HepG2 (cell line): ENCODE measurements at regions not wholly inside any gene's neighbourhood (a gene's known extent, or its start where the extent isn't known, plus 50 kb on each side); places are given as distances from the start of the nearest gene placed in this dataset.

Experiments
- CAMTA2 ChIP-seq: sonication (generic); formaldehyde crosslinking; IDR thresholded peaks from 2 replicates; pipeline ENCODE4 v1.4.0; 2020; ENCODE audit warnings: mild to moderate bottlenecking, missing genetic modification reagents, borderline replicate concordance
- EEA1 ChIP-seq: sonication (generic); formaldehyde crosslinking; IDR thresholded peaks from 2 replicates; pipeline ENCODE4 v1.5.1; 2020; ENCODE audit warnings: mild to moderate bottlenecking, missing genetic modification reagents, borderline replicate concordance
- ELF4 ChIP-seq: sonication (generic); formaldehyde crosslinking; IDR thresholded peaks from 2 replicates; pipeline ENCODE4 v1.5.0; 2020; ENCODE audit warnings: missing genetic modification reagents, mild to moderate bottlenecking, moderate library complexity, borderline replicate concordance
- FOXA3 ChIP-seq: IDR thresholded peaks from 2 replicates; pipeline ENCODE4 v1.6.1; 2016; ENCODE audit warnings: missing genetic modification reagents, missing compliant biosample characterization
- KLF13 ChIP-seq: sonication (generic); formaldehyde crosslinking; IDR thresholded peaks from 2 replicates; pipeline ENCODE4 v1.4.0; 2020; ENCODE audit warnings: mild to moderate bottlenecking, missing genetic modification reagents
- NFATC3 ChIP-seq: sonication (generic); formaldehyde crosslinking; IDR thresholded peaks from 2 replicates; pipeline ENCODE4 v1.5.1; 2020; ENCODE audit warnings: mild to moderate bottlenecking, missing genetic modification reagents
- NFIC ChIP-seq: IDR thresholded peaks from 2 replicates; pipeline ENCODE4 v1.6.1; 2012; ENCODE audit warnings: mild to moderate bottlenecking, low read length, inconsistent platforms
- SMARCC2 ChIP-seq: fragments of 450-650 bp; IDR thresholded peaks from 2 replicates; pipeline ENCODE4 v1.6.1; 2017; ENCODE audit warnings: antibody characterized with exemption, mild to moderate bottlenecking
- TBP ChIP-seq: sonication (generic); formaldehyde crosslinking; IDR thresholded peaks from 2 replicates; pipeline ENCODE4 v1.5.0; 2020; ENCODE audit warnings: missing genetic modification reagents
- ZBTB20 ChIP-seq: sonication (generic); formaldehyde crosslinking; IDR thresholded peaks from 2 replicates; pipeline ENCODE4 v1.8.1; 2023; ENCODE audit warnings: missing genetic modification reagents, low read depth, mild to moderate bottlenecking, borderline replicate concordance
- ZMAT5 ChIP-seq: sonication (generic); formaldehyde crosslinking; IDR thresholded peaks from 2 replicates; pipeline ENCODE4 v1.5.0; 2020; ENCODE audit warnings: mild to moderate bottlenecking, low read depth, missing genetic modification reagents, borderline replicate concordance
- ZMYM4 ChIP-seq: sonication (generic); formaldehyde crosslinking; IDR thresholded peaks from 2 replicates; pipeline ENCODE4 v1.8.1; 2023; ENCODE audit warnings: mild to moderate bottlenecking, missing genetic modification reagents
- ZNF496 ChIP-seq: sonication (generic); formaldehyde crosslinking; IDR thresholded peaks from 2 replicates; pipeline ENCODE4 v1.8.1; 2023; ENCODE audit warnings: mild to moderate bottlenecking, moderate library complexity, missing genetic modification reagents; ENCODE audit not compliant: insufficient replicate concordance
- ZNF501 ChIP-seq: sonication (generic); formaldehyde crosslinking; IDR thresholded peaks from 2 replicates; pipeline ENCODE4 v1.5.1; 2020; ENCODE audit warnings: mild to moderate bottlenecking, moderate library complexity, missing genetic modification reagents
- ZNF878 ChIP-seq: sonication (generic); formaldehyde crosslinking; IDR thresholded peaks from 2 replicates; pipeline ENCODE4 v1.8.1; 2023; ENCODE audit warnings: mild to moderate bottlenecking, missing genetic modification reagents, moderate library complexity
- TF ChIP-seq, protein P1 (sequence below): sonication (generic); formaldehyde crosslinking; IDR thresholded peaks from 2 replicates; pipeline ENCODE4 v1.5.1; 2020; ENCODE audit warnings: mild to moderate bottlenecking, missing genetic modification reagents, moderate library complexity
- TF ChIP-seq, protein P2 (sequence below): sonication (generic); formaldehyde crosslinking; IDR thresholded peaks from 2 replicates; pipeline ENCODE4 v1.8.0; 2022; ENCODE audit warnings: low read depth, missing genetic modification reagents
- TF ChIP-seq, protein P3 (sequence below): sonication (generic); formaldehyde crosslinking; IDR thresholded peaks from 2 replicates; pipeline ENCODE4 v1.8.0; 2022; ENCODE audit warnings: missing genetic modification reagents, mild to moderate bottlenecking, borderline replicate concordance
- TF ChIP-seq, protein P4 (sequence below): sonication (generic); formaldehyde crosslinking; conservative IDR thresholded peaks from 2 replicates; pipeline ENCODE4 v1.4.0; 2020; ENCODE audit warnings: mild to moderate bottlenecking, missing genetic modification reagents, moderate library complexity

DNA sequence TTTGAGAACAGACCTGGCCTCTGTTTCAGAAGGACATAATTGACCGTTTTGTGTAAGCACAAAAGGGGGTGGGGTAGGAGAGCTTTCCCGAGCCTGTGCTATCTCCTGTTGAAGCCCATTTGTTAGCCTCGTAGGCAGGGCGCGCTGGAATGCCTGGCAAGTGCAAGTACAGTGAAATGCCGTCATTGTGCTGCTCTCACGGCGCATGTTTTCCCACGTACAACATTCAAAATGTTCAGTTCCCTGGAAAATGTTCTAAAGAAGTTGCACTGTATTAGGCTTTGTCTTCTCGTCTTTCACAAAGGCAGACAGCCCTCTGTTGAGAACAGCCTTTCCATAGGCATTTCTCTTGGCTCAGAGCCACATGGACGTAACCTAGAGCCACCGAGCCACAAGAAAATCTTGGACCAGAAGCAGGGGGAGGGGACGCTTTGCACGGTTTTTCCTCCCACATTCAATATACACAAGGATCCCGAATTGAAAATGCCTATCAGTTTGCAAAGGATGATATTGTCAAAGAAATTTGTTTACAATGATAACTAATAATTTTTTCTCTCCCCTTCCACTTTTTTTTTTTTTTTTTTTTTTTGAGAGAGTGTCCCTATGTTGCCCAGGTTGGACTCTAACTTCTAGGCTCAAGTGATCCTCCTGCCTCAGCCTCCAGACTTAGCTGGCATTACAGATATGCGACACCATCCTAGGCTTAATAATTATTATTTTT lies 54.6 kb upstream of the RAPGEF2 start (continued):
- TF ChIP-seq, protein P1, sequence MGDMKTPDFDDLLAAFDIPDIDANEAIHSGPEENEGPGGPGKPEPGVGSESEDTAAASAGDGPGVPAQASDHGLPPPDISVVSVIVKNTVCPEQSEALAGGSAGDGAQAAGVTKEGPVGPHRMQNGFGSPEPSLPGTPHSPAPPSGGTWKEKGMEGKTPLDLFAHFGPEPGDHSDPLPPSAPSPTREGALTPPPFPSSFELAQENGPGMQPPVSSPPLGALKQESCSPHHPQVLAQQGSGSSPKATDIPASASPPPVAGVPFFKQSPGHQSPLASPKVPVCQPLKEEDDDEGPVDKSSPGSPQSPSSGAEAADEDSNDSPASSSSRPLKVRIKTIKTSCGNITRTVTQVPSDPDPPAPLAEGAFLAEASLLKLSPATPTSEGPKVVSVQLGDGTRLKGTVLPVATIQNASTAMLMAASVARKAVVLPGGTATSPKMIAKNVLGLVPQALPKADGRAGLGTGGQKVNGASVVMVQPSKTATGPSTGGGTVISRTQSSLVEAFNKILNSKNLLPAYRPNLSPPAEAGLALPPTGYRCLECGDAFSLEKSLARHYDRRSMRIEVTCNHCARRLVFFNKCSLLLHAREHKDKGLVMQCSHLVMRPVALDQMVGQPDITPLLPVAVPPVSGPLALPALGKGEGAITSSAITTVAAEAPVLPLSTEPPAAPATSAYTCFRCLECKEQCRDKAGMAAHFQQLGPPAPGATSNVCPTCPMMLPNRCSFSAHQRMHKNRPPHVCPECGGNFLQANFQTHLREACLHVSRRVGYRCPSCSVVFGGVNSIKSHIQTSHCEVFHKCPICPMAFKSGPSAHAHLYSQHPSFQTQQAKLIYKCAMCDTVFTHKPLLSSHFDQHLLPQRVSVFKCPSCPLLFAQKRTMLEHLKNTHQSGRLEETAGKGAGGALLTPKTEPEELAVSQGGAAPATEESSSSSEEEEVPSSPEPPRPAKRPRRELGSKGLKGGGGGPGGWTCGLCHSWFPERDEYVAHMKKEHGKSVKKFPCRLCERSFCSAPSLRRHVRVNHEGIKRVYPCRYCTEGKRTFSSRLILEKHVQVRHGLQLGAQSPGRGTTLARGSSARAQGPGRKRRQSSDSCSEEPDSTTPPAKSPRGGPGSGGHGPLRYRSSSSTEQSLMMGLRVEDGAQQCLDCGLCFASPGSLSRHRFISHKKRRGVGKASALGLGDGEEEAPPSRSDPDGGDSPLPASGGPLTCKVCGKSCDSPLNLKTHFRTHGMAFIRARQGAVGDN (CRISPR knock-in tag): no peak; the same call in 1 of the 2 replicates
- TF ChIP-seq ZMAT5 (CRISPR knock-in tag): no peak
- no peak for TF ChIP-seq ZNF878 (CRISPR knock-in tag)
- 0 out of 2 replicates have a peak, but pooled peaks have one; percentile 28 for TF ChIP-seq ZNF501 (CRISPR knock-in tag)
- peak; percentile 7; the same call in 1 of the 2 replicates for TF ChIP-seq FOXA3 (CRISPR knock-in tag)
- TF ChIP-seq TBP (CRISPR knock-in tag): no peak
- no peak for TF ChIP-seq EEA1 (CRISPR knock-in tag)
- TF ChIP-seq, protein P2, sequence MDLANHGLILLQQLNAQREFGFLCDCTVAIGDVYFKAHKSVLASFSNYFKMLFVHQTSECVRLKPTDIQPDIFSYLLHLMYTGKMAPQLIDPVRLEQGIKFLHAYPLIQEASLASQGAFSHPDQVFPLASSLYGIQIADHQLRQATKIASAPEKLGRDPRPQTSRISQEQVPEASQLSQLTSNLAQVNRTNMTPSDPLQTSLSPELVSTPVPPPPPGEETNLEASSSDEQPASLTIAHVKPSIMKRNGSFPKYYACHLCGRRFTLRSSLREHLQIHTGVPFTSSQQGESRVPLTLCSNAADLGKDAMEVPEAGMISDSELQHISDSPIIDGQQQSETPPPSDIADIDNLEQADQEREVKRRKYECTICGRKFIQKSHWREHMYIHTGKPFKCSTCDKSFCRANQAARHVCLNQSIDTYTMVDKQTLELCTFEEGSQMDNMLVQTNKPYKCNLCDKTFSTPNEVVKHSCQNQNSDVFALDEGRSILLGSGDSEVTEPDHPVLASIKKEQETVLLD (CRISPR knock-in tag): no peak
- no peak for TF ChIP-seq ZBTB20 (CRISPR knock-in tag)
- TF ChIP-seq NFATC3: no peak
- TF ChIP-seq, protein P3, sequence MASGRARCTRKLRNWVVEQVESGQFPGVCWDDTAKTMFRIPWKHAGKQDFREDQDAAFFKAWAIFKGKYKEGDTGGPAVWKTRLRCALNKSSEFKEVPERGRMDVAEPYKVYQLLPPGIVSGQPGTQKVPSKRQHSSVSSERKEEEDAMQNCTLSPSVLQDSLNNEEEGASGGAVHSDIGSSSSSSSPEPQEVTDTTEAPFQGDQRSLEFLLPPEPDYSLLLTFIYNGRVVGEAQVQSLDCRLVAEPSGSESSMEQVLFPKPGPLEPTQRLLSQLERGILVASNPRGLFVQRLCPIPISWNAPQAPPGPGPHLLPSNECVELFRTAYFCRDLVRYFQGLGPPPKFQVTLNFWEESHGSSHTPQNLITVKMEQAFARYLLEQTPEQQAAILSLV: no peak
- no peak for TF ChIP-seq NFIC
- TF ChIP-seq KLF13 (CRISPR knock-in tag): no peak
- TF ChIP-seq, protein P4, sequence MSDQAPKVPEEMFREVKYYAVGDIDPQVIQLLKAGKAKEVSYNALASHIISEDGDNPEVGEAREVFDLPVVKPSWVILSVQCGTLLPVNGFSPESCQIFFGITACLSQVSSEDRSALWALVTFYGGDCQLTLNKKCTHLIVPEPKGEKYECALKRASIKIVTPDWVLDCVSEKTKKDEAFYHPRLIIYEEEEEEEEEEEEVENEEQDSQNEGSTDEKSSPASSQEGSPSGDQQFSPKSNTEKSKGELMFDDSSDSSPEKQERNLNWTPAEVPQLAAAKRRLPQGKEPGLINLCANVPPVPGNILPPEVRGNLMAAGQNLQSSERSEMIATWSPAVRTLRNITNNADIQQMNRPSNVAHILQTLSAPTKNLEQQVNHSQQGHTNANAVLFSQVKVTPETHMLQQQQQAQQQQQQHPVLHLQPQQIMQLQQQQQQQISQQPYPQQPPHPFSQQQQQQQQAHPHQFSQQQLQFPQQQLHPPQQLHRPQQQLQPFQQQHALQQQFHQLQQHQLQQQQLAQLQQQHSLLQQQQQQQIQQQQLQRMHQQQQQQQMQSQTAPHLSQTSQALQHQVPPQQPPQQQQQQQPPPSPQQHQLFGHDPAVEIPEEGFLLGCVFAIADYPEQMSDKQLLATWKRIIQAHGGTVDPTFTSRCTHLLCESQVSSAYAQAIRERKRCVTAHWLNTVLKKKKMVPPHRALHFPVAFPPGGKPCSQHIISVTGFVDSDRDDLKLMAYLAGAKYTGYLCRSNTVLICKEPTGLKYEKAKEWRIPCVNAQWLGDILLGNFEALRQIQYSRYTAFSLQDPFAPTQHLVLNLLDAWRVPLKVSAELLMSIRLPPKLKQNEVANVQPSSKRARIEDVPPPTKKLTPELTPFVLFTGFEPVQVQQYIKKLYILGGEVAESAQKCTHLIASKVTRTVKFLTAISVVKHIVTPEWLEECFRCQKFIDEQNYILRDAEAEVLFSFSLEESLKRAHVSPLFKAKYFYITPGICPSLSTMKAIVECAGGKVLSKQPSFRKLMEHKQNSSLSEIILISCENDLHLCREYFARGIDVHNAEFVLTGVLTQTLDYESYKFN (CRISPR knock-in tag): 0 out of 2 replicates have a peak, but pooled peaks have one; percentile 18
- TF ChIP-seq ELF4 (CRISPR knock-in tag): no peak
- TF ChIP-seq ZMYM4 (CRISPR knock-in tag): peak; percentile 74
- no peak for TF ChIP-seq CAMTA2 (CRISPR knock-in tag)
- TF ChIP-seq SMARCC2: no peak
- no peak for TF ChIP-seq ZNF496
